Epithelial cell of proximal tubule (primary cell): ENCODE measurements at regions not wholly inside any gene's neighbourhood (a gene's known extent, or its start where the extent isn't known, plus 50 kb on each side); places are given as distances from the start of the nearest gene placed in this dataset.

Experiments
- DNase-seq: peaks from one replicate; pipeline ENCODE4 v3.0.0-alpha.2; 2011; ENCODE audit warnings: low read depth
- H3K4me3 ChIP-seq: 2 replicates; pipeline ENCODE4 v1.5.1; 2011; ENCODE audit warnings: low read depth, mild to moderate bottlenecking, low read length
- TF ChIP-seq, protein P1 (sequence below): conservative IDR thresholded peaks from 2 replicates; pipeline ENCODE4 v1.5.1; 2012; ENCODE audit warnings: low read depth, mild to moderate bottlenecking, low read length

DNA sequence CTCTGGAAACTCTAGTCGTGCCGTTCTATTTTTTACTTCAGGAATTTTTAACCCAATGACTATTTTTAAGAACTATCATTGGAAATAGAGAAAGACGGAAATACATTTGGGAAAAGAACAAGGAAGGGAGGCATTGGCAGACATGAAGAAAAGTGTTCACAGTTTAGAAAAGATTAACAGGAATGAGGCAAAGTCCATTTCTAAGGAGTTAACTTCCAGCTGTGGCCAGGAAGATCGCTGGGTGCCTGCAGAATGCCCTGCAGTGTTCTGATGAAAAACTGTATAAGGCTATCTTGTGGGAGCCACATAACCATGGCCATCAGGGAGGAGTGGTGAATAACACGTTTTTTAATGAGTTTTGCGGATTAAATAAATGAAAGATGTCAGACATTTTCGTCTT is 150.6 kb upstream of the VCX3A start:
- TF ChIP-seq, protein P1, sequence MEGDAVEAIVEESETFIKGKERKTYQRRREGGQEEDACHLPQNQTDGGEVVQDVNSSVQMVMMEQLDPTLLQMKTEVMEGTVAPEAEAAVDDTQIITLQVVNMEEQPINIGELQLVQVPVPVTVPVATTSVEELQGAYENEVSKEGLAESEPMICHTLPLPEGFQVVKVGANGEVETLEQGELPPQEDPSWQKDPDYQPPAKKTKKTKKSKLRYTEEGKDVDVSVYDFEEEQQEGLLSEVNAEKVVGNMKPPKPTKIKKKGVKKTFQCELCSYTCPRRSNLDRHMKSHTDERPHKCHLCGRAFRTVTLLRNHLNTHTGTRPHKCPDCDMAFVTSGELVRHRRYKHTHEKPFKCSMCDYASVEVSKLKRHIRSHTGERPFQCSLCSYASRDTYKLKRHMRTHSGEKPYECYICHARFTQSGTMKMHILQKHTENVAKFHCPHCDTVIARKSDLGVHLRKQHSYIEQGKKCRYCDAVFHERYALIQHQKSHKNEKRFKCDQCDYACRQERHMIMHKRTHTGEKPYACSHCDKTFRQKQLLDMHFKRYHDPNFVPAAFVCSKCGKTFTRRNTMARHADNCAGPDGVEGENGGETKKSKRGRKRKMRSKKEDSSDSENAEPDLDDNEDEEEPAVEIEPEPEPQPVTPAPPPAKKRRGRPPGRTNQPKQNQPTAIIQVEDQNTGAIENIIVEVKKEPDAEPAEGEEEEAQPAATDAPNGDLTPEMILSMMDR, result no peak
- no peak for DNase-seq
- no peak overlapping the region for H3K4me3 ChIP-seq

DNA sequence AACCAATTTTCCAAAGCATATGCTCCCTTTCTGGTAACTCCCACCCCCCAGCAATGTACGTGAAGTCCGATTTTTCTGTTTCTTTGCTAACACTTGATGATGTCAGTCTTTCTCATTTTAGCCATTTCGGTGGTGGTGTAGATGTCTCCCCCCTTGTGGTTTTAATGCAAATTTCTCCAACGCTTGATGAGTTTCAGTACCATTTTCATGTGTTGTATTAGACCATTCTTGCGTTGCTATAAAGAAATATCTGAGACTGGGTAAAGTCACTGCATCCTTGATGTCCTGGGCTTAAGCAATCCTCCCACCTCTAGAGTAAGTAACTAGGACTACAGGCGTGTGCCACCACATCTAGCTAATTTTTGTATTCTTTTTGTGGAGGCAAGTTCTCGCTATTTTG is 148.4 kb upstream of the VCX3A start:
- no peak for DNase-seq
- TF ChIP-seq, protein P1, result no peak
- H3K4me3 ChIP-seq, result no peak overlapping the region

DNA sequence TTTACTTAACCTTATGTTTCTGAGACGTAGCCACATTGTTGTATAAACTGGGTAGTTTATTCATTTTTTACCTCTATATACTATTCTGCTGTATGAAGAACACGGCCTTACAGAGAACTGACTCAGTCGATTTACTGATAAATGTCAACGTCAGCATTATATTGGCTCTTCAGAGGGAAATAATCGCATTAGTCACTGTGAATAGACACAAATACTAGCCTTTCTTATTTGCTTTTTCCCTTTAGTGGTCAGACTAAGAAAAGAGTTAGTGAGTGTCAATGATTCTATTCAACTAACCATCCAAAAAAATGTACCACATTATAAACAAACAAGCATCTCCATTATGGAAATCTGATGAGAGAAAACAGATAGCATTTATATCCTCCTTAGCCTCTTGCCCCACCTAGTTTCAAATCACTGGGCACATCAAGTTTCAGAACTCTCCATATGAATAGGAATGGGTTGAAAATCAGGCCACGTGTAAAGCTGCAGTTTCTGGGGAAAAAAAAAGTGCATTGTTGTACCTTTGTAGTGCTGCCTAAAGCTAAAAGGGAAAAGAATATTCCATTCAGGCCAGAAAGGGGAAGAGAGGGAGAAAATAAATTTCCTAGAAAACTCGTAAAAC is 146.7 kb upstream of the VCX3A start:
- no peak for DNase-seq
- no peak overlapping the region for H3K4me3 ChIP-seq
- TF ChIP-seq, protein P1, result no peak

DNA sequence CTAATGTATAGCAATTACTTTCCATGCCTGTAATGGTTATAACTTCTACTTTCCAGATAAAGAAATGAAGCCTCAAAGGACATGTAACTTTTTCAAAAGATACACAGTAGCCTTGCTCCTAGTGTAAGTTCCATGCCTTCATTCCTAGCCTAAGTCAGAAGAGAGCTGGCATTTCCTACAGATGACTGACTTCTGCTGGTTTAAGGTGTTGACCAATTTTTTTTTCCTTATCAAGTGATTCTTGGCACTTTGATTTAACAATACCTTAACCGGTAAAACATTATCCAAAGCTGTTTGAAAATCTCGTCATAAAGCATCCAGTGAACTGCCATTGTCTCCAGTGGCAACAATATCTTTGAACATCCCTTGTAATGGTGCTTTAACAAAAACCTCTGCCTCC is 145.1 kb upstream of the VCX3A start:
- DNase-seq, result no peak
- TF ChIP-seq, protein P1, result no peak
- H3K4me3 ChIP-seq, result no peak overlapping the region

DNA sequence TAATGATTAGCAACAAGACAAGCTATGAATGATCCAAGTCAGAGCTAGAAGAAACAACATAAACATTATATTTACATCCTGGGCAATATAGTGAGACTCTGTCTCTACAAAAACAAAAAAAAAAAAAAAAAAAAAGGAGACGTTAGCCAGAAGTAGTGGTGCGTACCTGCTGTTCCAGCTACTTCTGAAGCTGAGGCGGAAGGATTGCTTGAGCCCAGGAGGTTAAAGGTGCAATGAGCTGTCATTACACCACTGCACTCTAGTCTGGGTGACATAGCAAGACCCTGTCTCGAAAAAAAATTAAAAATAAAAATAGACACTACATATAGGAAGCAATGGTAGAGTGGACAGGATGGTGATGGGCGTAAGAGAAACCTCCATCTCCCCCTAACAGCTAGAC is 144.6 kb upstream of the VCX3A start:
- DNase-seq, result no peak
- TF ChIP-seq, protein P1, result no peak
- H3K4me3 ChIP-seq, result no peak overlapping the region

DNA sequence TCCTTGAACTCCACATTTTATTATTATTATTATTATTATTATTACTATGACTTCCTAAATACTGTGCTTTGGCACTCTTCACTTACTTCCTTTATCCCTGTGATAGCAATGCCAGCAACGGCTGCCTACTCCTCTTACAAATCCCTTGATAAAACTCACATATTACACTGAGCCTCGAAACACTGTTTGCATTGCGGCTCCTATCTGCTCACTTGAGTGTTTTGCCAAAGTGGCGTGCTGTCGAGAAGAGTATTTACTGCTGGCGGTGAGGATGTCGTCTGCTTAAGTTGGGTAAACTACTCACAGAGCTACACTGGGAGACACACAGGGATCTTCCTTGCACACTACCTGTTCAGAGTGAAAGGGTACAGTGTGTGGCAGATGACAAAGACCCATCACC is 143.4 kb upstream of the VCX3A start:
- H3K4me3 ChIP-seq, result no peak overlapping the region
- TF ChIP-seq, protein P1, result no peak
- DNase-seq, result no peak

DNA sequence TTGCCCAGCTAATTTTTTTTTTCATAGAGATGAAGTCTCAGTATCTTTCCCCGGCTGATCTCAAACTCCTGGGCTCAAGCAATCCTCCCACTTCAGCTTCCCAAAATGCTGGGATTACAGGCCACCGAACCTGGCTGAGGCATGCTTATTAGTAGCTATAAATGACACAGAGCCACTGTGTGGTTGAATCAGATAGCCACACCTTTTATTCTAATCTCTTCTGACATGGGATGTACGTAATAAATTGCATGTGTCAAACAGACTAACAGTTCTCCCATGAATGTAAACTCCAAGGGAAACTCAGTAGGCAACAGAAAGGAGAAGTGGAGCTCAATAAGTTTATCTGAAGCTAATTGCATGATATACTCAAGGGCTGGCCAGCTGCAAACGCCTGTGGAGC is 139.8 kb upstream of the VCX3A start:
- DNase-seq, result no peak
- TF ChIP-seq, protein P1, result no peak
- H3K4me3 ChIP-seq, result no peak overlapping the region
